Upper lobe of right lung (tissue), 1 donor: ENCODE measurements at regions not wholly inside any gene's neighbourhood (a gene's known extent, or its start where the extent isn't known, plus 50 kb on each side); places are given as distances from the start of the nearest gene placed in this dataset.

Experiments used
- ATAC-seq: fragments of 200-7000 bp; cut with Tn5 transposase; one replicate; pipeline ENCODE4 v1.9.1; 2020; ENCODE audit warnings: mild to moderate bottlenecking, moderate library complexity
- DNase-seq: peaks from one replicate; pipeline ENCODE4 v3.0.0-alpha.2; 2020
- H3K27ac ChIP-seq: fragments of 200-600 bp; one replicate; pipeline ENCODE4 v1.8.0; 2022
- H3K27me3 ChIP-seq: fragments of 200-600 bp; one replicate; pipeline ENCODE4 v1.8.0; 2022; ENCODE audit warnings: mild to moderate bottlenecking
- H3K36me3 ChIP-seq: fragments of 200-600 bp; one replicate; pipeline ENCODE4 v1.8.0; 2022
- H3K4me1 ChIP-seq: fragments of 200-600 bp; one replicate; pipeline ENCODE4 v1.8.0; 2022
- H3K4me3 ChIP-seq: fragments of 200-600 bp; one replicate; pipeline ENCODE4 v1.8.0; 2022; ENCODE audit warnings: mild to moderate bottlenecking
- H3K9me3 ChIP-seq: fragments of 200-600 bp; one replicate; pipeline ENCODE4 v1.8.0; 2022
- intact Hi-C: fragments of 100-400 bp; cut with DNase I; formaldehyde crosslinking; loops from one replicate; pipeline ENCODE4 v1.11.0; 2022
- TF ChIP-seq, protein P1 (sequence below): fragments of 200-600 bp; IDR thresholded peaks from one replicate; pipeline ENCODE4 v1.8.0; 2022; ENCODE audit warnings: antibody characterized with exemption
- donor health status: DM: no; HTN: yes; CAD: no; lungs with severe emphysema.

- intact Hi-C loops: no loop called here
- H3K9me3 ChIP-seq: no peaks in the 10 kb centered on the region
Observed at GRCh38 chr18:78656346-78656925, 323.2 kb upstream of the SALL3 start.

DNA sequence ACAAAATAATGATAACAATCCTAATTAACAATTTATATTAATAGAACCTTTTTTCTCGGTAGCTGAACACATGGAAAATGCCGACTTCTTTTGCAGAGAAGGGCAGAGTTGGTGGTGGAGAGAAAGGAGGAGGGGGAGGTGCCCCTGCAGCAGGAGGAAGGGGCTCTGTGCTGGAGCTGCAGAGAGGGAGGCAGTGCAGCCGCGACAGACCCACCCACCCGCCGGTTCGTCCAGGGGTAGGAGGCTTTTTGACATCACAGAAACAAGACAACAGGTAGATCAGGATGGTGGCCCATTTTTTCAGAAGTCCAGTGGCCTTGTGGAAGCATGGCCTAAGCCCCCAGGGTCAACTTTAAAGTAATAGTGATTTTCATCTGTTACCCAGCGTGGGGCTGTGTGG, 321.1 kb upstream of the SALL3 start:
- no peak for DNase-seq
- Histone ChIP-seq H3K9me3 (no peaks in the 10 kb centered on the region), H3K4me1 (no peaks in the 10 kb centered on the region), H3K27ac (no peak overlapping the region), H3K27me3 (no peaks in the 10 kb centered on the region), H3K36me3 (no peaks in the 10 kb centered on the region), H3K4me3 (no peak overlapping the region)
- no peak for ATAC-seq
- TF ChIP-seq, protein P1, sequence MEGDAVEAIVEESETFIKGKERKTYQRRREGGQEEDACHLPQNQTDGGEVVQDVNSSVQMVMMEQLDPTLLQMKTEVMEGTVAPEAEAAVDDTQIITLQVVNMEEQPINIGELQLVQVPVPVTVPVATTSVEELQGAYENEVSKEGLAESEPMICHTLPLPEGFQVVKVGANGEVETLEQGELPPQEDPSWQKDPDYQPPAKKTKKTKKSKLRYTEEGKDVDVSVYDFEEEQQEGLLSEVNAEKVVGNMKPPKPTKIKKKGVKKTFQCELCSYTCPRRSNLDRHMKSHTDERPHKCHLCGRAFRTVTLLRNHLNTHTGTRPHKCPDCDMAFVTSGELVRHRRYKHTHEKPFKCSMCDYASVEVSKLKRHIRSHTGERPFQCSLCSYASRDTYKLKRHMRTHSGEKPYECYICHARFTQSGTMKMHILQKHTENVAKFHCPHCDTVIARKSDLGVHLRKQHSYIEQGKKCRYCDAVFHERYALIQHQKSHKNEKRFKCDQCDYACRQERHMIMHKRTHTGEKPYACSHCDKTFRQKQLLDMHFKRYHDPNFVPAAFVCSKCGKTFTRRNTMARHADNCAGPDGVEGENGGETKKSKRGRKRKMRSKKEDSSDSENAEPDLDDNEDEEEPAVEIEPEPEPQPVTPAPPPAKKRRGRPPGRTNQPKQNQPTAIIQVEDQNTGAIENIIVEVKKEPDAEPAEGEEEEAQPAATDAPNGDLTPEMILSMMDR: no peak
- intact Hi-C loops: no loop called here

More at GRCh38 chr18:78656346-78656925, 323.2 kb upstream of the SALL3 start:
- peak; percentile 19 for ATAC-seq
- DNase-seq: no peak
- TF ChIP-seq, protein P1: no peak
- H3K4me3 ChIP-seq: no peak overlapping the region
- H3K4me1 ChIP-seq: no peaks in the 10 kb centered on the region
- no peak overlapping the region for H3K27ac ChIP-seq
- no peaks in the 10 kb centered on the region for H3K36me3 ChIP-seq
- H3K27me3 ChIP-seq: no peaks in the 10 kb centered on the region

DNA sequence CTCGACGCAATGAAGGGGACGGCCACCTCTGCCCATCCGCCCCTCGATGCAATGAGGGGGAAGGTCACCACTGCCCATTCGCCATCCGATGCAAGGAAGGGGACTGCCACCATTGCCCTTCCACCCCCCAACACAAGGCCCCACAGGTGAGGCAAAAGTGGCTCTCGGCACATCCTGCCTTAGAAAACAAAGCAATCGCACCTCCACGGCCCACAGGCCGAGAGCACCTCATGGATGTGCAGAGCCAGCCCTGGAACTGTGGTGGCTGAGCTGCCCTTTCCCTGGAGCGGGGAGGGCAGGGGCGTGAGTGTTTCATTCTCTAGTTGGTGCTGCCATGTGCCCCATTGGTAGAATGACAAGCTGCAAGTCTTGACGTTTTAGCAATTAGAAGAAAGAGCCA, 320.6 kb upstream of the SALL3 start:
- Histone ChIP-seq H3K4me3 (no peak overlapping the region), H3K27ac (no peak overlapping the region), H3K4me1 (no peaks in the 10 kb centered on the region), H3K9me3 (no peaks in the 10 kb centered on the region), H3K36me3 (no peaks in the 10 kb centered on the region), H3K27me3 (no peaks in the 10 kb centered on the region)
- intact Hi-C loops: no loop called here
- ATAC-seq: no peak
- TF ChIP-seq, protein P1: no peak
- DNase-seq: no peak

GRCh38 chr18:78659748-78660147, 319.9 kb upstream of the SALL3 start:
- DNase-seq: no peak
- H3K9me3 ChIP-seq: no peaks in the 10 kb centered on the region
- no peaks in the 10 kb centered on the region for H3K36me3 ChIP-seq
- intact Hi-C loops: no loop called here
- H3K4me1 ChIP-seq: no peaks in the 10 kb centered on the region
- H3K27me3 ChIP-seq: no peaks in the 10 kb centered on the region
- peak; percentile 56 for ATAC-seq
- no peak overlapping the region for H3K4me3 ChIP-seq
- no peak overlapping the region for H3K27ac ChIP-seq
- TF ChIP-seq, protein P1: peak; percentile 42

- ATAC-seq: no peak
- no peak for DNase-seq
- H3K9me3 ChIP-seq: no peaks in the 10 kb centered on the region
- H3K27ac ChIP-seq: no peak overlapping the region
- no peak overlapping the region for H3K4me3 ChIP-seq
- no peaks in the 10 kb centered on the region for H3K36me3 ChIP-seq
- H3K4me1 ChIP-seq: no peaks in the 10 kb centered on the region
- no peaks in the 10 kb centered on the region for H3K27me3 ChIP-seq
- intact Hi-C loops: no loop called here
- TF ChIP-seq, protein P1: no peak
Observed at GRCh38 chr18:78660311-78660710, 319.3 kb upstream of the SALL3 start.

- no peaks in the 10 kb centered on the region for H3K4me1 ChIP-seq
- H3K27me3 ChIP-seq: no peaks in the 10 kb centered on the region
- no peak for DNase-seq
- no peak overlapping the region for H3K27ac ChIP-seq
- no peak overlapping the region for H3K4me3 ChIP-seq
- TF ChIP-seq, protein P1: no peak
- H3K9me3 ChIP-seq: no peaks in the 10 kb centered on the region
- no peak for ATAC-seq
- intact Hi-C loops: no loop called here
- no peaks in the 10 kb centered on the region for H3K36me3 ChIP-seq
Observed at GRCh38 chr18:78661316-78661715, 318.3 kb upstream of the SALL3 start.
